AG09319 (cell line): ENCODE measurements at regions not wholly inside any gene's neighbourhood (a gene's known extent, or its start where the extent isn't known, plus 50 kb on each side); places are given as distances from the start of the nearest gene placed in this dataset.
"Not testable (repeated sequence)": the region's sequence is repeated elsewhere in the genome, so short reads cannot be mapped to it uniquely, and the experiment has no call there.

Source experiments
- DNase-seq: peaks from one replicate; pipeline ENCODE4 v3.0.0-alpha.2; 2010; ENCODE audit warnings: low read depth; ENCODE audit errors: extremely low read depth
- TF ChIP-seq, protein P1 (sequence below): IDR thresholded peaks from 2 replicates; pipeline ENCODE4 v1.5.1; 2011; ENCODE audit warnings: low read depth, mild to moderate bottlenecking, inconsistent platforms, low read length, moderate library complexity

DNA sequence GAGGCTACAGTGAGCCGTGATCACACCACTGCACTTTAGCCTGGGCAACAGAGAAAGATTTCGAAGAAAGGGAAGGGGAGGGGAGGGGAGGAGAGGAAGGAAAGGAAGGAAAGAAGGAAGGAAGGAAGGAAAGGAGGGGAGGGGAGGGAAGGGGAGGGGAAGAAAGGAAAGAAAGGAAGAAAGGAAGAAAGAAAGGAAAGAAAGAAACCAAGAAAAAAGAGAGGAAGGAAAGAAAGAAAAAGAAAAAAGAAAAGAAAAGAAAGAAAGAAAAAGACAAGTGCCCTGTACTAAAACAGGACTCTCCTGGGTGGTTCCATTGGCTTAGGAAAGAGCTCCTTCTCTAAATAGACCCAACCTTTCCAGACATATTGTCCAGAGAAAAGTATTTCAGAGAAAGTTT is 136.6 kb downstream of the PXDC1 start:
- no peak for DNase-seq
- TF ChIP-seq, protein P1, sequence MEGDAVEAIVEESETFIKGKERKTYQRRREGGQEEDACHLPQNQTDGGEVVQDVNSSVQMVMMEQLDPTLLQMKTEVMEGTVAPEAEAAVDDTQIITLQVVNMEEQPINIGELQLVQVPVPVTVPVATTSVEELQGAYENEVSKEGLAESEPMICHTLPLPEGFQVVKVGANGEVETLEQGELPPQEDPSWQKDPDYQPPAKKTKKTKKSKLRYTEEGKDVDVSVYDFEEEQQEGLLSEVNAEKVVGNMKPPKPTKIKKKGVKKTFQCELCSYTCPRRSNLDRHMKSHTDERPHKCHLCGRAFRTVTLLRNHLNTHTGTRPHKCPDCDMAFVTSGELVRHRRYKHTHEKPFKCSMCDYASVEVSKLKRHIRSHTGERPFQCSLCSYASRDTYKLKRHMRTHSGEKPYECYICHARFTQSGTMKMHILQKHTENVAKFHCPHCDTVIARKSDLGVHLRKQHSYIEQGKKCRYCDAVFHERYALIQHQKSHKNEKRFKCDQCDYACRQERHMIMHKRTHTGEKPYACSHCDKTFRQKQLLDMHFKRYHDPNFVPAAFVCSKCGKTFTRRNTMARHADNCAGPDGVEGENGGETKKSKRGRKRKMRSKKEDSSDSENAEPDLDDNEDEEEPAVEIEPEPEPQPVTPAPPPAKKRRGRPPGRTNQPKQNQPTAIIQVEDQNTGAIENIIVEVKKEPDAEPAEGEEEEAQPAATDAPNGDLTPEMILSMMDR: no peak

DNA sequence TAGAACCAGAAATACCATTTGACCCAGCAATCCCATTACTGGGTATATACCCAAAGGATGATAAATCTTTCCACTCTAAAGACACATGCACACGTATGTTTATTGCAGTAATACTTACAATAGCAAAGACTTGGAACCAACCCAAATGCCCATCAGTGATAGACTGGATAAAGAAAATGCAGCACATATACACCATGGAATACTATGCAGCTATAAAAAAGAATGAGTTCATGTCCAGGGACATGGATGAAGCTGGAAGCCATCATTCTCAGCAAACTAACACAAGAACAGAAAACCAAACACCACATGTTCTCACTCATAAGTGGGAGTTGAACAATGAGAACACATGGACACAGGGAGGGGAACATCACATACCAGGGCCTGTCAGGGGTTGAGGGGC is 137.9 kb downstream of the PXDC1 start:
- not testable (repeated sequence) for DNase-seq

DNA sequence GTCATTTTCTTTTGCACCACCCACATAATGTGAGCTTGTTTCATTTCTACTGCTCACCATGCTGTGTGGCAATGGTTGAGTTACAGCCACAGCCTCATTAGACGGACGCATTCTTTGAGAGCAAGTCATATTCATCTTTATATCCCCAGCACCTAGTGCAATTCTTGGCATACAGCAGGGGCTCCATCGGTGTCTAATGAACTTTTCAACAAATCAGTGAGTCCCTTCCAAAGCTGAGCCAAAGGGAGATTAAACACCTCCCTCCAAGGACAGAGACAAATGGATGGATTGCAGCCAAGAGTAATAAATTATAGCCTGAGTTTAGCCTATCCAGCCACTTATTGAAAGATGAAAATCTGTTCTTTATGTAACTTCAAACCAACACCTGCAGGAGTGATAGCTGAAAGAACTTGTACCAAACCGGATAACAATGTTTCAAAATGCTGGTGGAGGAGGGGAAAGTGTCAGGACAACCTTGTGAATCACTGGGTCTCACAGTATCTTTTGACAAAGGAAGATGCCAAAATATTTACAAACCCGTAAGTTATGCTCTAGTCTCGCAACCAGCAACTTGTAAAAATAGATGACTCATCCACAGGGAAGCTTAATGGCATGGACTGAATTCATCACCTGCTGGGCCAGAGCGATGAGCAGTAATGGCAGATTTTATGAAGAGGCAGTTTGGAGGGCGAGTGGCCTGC is 139.0 kb downstream of the PXDC1 start:
- TF ChIP-seq, protein P1: no peak
- no peak for DNase-seq

DNA sequence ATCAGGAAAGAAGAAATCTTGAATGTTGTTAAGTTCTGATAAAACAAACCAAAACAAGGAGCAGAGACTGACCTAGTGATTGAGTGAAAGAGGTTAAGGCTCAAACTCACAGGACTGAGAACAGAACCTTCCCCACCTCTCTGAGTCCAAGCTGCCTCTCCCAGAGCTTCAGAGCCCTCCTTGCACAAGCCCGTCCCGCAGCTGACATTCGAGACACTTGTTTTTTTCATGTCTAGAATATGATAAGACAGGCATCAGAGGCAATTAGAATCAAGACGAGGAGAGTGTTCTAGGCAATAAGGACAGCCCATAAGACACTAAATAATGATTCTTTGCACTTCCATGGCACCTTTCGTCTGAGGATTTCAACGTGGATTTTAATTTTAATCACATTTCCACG is 140.6 kb downstream of the PXDC1 start:
- TF ChIP-seq, protein P1: no peak
- DNase-seq: no peak

DNA sequence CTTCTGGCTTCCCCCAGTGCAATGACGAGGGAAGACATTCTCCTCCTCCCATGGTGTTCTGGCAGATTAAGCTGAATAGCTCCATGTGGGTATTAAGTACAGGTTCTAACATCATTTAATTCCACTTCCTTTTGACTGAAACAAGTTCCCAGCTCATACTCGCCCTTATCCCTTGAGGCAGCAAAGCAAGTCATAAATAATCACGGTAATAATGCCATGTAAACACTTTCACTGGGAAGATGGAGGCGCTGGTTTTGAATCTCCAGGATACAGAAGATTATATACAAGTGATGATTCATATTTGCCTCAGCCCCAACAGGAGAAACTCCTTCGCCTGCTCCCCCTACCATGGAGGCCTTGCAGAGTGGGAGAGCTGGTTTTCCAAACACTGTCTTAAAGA is 141.3 kb downstream of the PXDC1 start:
- TF ChIP-seq, protein P1: no peak
- no peak for DNase-seq

DNA sequence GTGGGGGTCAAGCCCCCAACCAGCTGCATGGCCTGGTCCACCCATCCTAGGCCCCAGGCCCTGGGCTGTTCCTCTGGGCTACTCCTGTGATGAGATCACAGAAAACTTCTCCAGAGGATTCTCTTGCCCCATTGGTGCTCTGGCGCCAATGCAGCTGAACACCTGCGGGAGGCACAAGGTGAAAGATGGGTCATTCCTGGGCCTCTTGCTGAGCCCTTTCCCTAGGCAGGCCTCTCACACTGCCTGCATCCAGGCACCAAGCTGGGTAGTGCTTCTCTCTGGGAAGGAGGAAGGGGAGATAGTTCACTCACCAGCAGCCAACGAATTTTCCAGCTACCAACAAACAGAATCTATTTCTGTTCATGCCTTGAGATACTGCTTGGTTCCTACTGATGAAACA is 142.1 kb downstream of the PXDC1 start:
- no peak for DNase-seq
- TF ChIP-seq, protein P1: no peak

DNA sequence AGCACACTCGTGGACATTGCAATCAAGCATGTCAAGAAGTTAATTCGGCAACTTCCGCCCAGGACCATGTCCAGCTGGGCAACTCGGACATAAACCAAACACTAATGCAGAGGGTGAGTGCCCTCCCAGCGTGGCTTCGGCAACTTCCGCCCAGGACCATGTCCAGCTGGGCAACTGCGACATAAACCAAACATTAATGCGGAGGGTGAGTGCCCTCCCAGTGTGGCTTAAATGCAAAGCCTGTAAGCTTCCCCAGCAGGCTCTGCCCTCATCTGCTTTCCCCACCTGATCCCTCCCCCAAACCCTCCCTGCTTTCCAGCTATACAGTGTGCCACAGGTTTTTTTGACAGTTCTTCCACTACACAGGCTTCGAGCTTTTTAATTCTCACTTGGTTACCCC is 143.4 kb downstream of the PXDC1 start:
- TF ChIP-seq, protein P1: no peak
- no peak for DNase-seq

DNA sequence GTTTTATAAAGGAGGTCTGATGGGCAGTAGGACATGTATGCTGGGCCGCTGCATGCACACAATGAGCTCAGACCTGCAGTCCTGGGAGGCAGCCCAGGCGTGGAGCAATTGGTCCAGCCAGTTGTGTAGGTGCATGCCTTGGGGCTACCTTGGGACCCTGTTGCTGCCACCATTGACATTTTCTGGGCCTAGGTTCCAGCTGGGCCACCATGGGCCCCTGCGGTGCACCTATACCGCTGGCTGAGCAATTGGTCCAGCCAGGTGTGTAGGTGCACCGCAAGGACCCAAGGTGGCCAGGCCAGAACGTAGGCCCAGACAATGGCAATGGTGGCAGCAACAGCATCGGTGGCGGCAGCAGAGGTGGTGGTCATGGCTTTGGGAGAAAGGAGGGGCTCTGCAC is 143.9 kb downstream of the PXDC1 start:
- no peak for DNase-seq
- TF ChIP-seq, protein P1: no peak
